Trophoblast cell (in vitro differentiated cells and primary cell): ENCODE measurements at regions not wholly inside any gene's neighbourhood (a gene's known extent, or its start where the extent isn't known, plus 50 kb on each side); places are given as distances from the start of the nearest gene placed in this dataset.
A peak's percentile ranks its signal among the peaks of the same experiment; 100 is the strongest.

Experiments used
- DNase-seq, 2 donors: peaks; one replicate each; pipeline ENCODE4 v3.0.0-alpha.2; 2016
- H2AFZ ChIP-seq: 2 replicates; pipeline ENCODE4 v1.6.1; 2013; ENCODE audit warnings: low read length, moderate library complexity, mild to moderate bottlenecking; ENCODE audit not compliant: insufficient read depth, poor library complexity
- H2AK5ac ChIP-seq: 2 replicates; pipeline ENCODE4 v1.6.1; 2013; ENCODE audit warnings: mild to moderate bottlenecking, low read length
- H2BK120ac ChIP-seq: 2 replicates; pipeline ENCODE4 v1.6.1; 2013; ENCODE audit warnings: low read length, mild to moderate bottlenecking, moderate library complexity; ENCODE audit not compliant: insufficient read depth, poor library complexity
- H2BK12ac ChIP-seq: 2 replicates; pipeline ENCODE4 v1.6.1; 2013; ENCODE audit warnings: mild to moderate bottlenecking, low read length, moderate library complexity
- H2BK5ac ChIP-seq: 2 replicates; pipeline ENCODE4 v1.6.1; 2013; ENCODE audit warnings: low read length, low read depth, moderate library complexity, mild to moderate bottlenecking; ENCODE audit not compliant: poor library complexity
- H3K14ac ChIP-seq: 2 replicates; pipeline ENCODE4 v1.6.1; 2013; ENCODE audit warnings: mild to moderate bottlenecking, low read length
- H3K18ac ChIP-seq: 2 replicates; pipeline ENCODE4 v1.6.1; 2013; ENCODE audit warnings: mild to moderate bottlenecking, low read length
- H3K23ac ChIP-seq: 2 replicates; pipeline ENCODE4 v1.6.1; 2013; ENCODE audit warnings: low read length
- H3K27ac ChIP-seq: 2 replicates; pipeline ENCODE4 v1.5.1; 2013; ENCODE audit warnings: low read depth, mild to moderate bottlenecking, inconsistent platforms, low read length, moderate library complexity
- H3K27me3 ChIP-seq: 2 replicates; pipeline ENCODE4 v1.6.1; 2013; ENCODE audit warnings: inconsistent platforms, mild to moderate bottlenecking, low read length, moderate library complexity; ENCODE audit not compliant: insufficient read depth
- H3K36me3 ChIP-seq, 2 experiments: 1 replicate in 1 of 2; 2 replicates in 1 of 2; pipeline ENCODE4 v1.6.1; 2013; ENCODE audit warnings: low read length in 2 of 2, mild to moderate bottlenecking in 2 of 2, moderate library complexity in 1 of 2; ENCODE audit not compliant: insufficient read depth in 2 of 2, control insufficient read depth in 1 of 2
- H3K4ac ChIP-seq: 2 replicates; pipeline ENCODE4 v1.6.1; 2013; ENCODE audit warnings: low read depth, mild to moderate bottlenecking, low read length, moderate library complexity
- H3K4me1 ChIP-seq, 2 experiments: 1 replicate in 1 of 2; 2 replicates in 1 of 2; pipeline ENCODE4 v1.6.1; 2013; ENCODE audit warnings: low read length in 2 of 2, mild to moderate bottlenecking in 2 of 2, moderate library complexity in 1 of 2; ENCODE audit not compliant: insufficient read depth in 2 of 2, control insufficient read depth in 1 of 2
- H3K4me2 ChIP-seq: 2 replicates; pipeline ENCODE4 v1.6.1; 2013; ENCODE audit warnings: inconsistent platforms, mild to moderate bottlenecking, low read length, moderate library complexity
- H3K4me3 ChIP-seq: 2 replicates; pipeline ENCODE4 v1.5.1; 2013; ENCODE audit warnings: mild to moderate bottlenecking, low read depth, low read length, inconsistent platforms
- H3K79me1 ChIP-seq: one replicate; pipeline ENCODE4 v1.6.1; 2013; ENCODE audit warnings: low read length
- H3K79me2 ChIP-seq: 2 replicates; pipeline ENCODE4 v1.6.1; 2013; ENCODE audit warnings: low read length, mild to moderate bottlenecking; ENCODE audit not compliant: control insufficient read depth, insufficient read depth, poor library complexity
- H3K9ac ChIP-seq: 2 replicates; pipeline ENCODE4 v1.6.1; 2013; ENCODE audit warnings: mild to moderate bottlenecking, low read length
- H3K9me3 ChIP-seq: 2 replicates; pipeline ENCODE4 v1.6.1; 2013; ENCODE audit warnings: low read depth, mild to moderate bottlenecking, control low read depth, inconsistent platforms, low read length; ENCODE audit not compliant: insufficient read depth
- H4K12ac ChIP-seq: 2 replicates; pipeline ENCODE4 v1.6.1; 2013; ENCODE audit warnings: low read depth, mild to moderate bottlenecking, low read length, moderate library complexity
- H4K8ac ChIP-seq: 2 replicates; pipeline ENCODE4 v1.6.1; 2013; ENCODE audit warnings: low read depth, mild to moderate bottlenecking, low read length, moderate library complexity
- H4K91ac ChIP-seq: one replicate; pipeline ENCODE4 v1.6.1; 2013; ENCODE audit warnings: low read depth, mild to moderate bottlenecking, low read length, moderate library complexity
- WGBS: extraction: QIAGEN DNeasy Blood & Tissue Kit; methylation state at CpG from one replicate; pipeline ENCODE4 v1.1.7; 2013; ENCODE audit warnings: missing lambda C conversion rate; ENCODE audit not compliant: insufficient read length, insufficient coverage; ENCODE audit errors: extremely low coverage; 5-methylcytosine and 5-hydroxymethylcytosine counted together

DNA sequence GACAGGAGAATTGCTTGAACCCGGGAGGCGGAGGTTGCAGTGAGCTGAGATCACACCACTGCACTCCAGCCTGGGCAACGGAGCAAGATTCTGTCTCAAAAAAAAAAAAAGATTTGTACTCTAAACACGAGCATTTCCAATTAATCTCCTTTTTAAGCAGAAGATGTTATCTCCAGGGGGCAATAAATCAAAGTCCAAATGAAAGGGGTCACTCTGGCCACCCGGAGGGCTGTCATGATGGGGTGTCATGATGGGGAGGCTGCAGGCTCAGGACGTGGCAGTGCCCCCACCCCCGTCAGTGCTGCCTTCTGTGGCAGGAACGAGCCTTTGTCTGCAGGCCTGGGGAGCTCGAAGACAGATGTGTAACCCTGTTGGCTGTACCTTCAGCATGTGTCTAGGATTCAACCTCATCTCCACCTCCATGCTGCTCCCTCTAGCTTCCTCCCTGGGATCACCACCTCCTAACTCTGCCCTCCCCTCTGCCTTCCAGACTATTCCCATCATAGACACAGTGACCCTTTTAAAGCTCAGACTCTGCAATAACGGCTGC lies 76.9 kb upstream of the YWHAQ start:
- Histone ChIP-seq H4K91ac (no peak overlapping the region), H3K4me1 (peaks cover 9 to 11% of the 10 kb centered on the region in 2 experiments), H3K9ac (no peak overlapping the region), H3K4me2 (no peak overlapping the region), H4K8ac (no peak overlapping the region), H3K18ac (no peak overlapping the region), H4K12ac (no peak overlapping the region), H3K79me1 (peaks cover 5% of the 10 kb centered on the region), H3K79me2 (no peaks in the 10 kb centered on the region), H3K4ac (no peak overlapping the region), H2BK120ac (no peak overlapping the region), H3K27me3 (no peaks in the 10 kb centered on the region), H2BK5ac (no peak overlapping the region), H2AK5ac (no peak overlapping the region), H2AFZ (no peak overlapping the region), H3K4me3 (no peak overlapping the region), H2BK12ac (no peak overlapping the region), H3K14ac (no peak overlapping the region), H3K36me3 (no peaks in the 10 kb centered on the region), H3K23ac (no peak overlapping the region), H3K27ac (no peak overlapping the region), H3K9me3 (peaks cover 4% of the 10 kb centered on the region)
- no peak for DNase-seq
- no CpG with 5 or more reads among the region's 10 CpGs for WGBS

DNA sequence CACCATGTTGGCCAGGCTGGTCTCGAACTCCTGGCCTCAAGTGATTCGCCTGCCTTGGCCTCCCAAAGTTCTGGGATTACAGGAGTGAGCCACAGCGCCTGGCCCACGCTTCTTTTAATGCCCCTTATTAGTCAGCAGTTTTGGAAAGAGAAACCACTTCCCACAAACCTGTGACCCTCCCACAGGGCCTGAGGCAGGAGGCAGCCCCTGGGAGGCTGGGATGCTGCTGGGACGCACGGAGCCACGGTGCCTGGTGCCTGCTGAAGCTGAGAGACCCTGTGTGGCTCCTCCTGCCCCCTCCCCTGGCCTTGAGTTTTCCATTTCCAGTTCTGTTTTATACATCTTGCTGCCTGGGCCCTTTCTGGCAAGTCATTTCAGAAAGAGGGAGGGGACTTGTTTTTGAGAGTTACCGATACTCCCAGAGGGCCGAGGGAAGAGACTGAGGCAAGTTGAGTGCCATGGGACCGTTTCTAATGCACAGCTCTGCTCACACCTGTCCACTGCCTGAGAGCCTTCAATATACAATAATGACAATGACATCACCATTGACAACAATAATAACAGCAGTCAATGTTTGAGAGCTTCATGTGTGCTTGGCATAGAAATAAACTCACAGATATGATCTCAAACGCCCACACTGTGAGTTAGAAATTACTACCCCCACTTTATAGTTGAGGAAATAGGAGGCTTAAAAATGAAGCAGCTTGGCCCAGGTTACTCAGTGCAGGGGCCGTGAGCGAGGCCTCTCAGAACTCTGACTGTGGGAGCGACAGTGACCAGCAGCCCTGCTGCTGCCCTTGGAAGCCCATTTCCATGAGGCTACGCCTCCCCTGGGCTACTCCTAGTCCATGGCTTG lies 78.1 kb upstream of the YWHAQ start:
- H3K27me3 ChIP-seq, result no peaks in the 10 kb centered on the region
- H3K4me2 ChIP-seq, result no peak overlapping the region
- DNase-seq, result no peak
- H4K12ac ChIP-seq, result no peak overlapping the region
- no peak overlapping the region for H4K8ac ChIP-seq
- no peak overlapping the region for H2BK120ac ChIP-seq
- no peak overlapping the region for H2AFZ ChIP-seq
- H3K9me3 ChIP-seq, result peaks cover 2% of the 10 kb centered on the region
- no peak overlapping the region for H3K23ac ChIP-seq
- no peak overlapping the region for H2BK12ac ChIP-seq
- no peak overlapping the region for H3K27ac ChIP-seq
- no peak overlapping the region for H3K9ac ChIP-seq
- no peaks in the 10 kb centered on the region for H3K79me2 ChIP-seq
- WGBS, result no CpG with 5 or more reads among the region's 15 CpGs
- H3K79me1 ChIP-seq, result peaks cover 4% of the 10 kb centered on the region
- peak overlapping the region; percentile 12 for H4K91ac ChIP-seq
- no peak overlapping the region for H3K4ac ChIP-seq
- H2AK5ac ChIP-seq, result no peak overlapping the region
- H3K4me1 ChIP-seq, result peaks cover 3% of the 10 kb centered on the region in 2 experiments
- no peak overlapping the region for H2BK5ac ChIP-seq
- no peak overlapping the region for H3K14ac ChIP-seq
- peak overlapping the region; percentile 8 for H3K4me3 ChIP-seq
- H3K18ac ChIP-seq, result no peak overlapping the region
- no peaks in the 10 kb centered on the region for H3K36me3 ChIP-seq

DNA sequence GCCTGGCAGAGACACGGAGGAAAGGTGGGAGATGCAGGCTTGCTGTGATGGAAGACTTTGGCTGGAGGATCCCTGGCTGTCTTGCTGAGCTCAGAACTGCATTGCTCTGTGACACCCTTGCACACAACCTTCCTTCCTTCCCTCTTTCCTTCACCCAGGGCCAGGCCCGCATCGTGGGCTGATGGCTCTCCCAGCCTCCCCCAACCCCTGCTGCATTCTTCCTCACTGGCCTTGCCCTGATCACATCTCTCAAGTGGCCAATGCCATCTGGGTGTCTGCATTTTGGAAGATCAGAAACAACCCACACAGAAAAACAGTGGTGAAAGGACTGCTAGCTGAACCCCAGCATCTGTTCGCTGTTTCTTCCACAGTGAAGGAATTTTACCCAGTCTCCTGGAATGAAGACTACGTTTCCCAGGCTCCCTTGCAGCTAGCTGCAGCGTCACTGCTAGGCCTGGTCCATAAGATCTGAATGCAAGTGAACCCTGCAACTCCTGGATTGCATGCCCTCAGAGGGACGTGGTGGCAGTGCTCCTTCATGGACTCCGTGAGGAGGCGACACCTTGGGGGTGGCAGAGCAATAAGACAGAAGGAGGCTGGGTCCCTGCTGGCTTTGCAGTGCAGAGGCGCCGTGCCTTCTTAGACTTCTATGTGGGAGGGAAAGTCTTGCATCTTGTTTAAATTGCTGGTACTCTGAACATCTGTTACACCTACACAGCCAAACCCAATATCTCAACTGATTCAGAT lies 78.9 kb upstream of the YWHAQ start:
- Histone ChIP-seq H3K36me3 (no peaks in the 10 kb centered on the region), H3K79me1 (no peaks in the 10 kb centered on the region), H2BK12ac (no peak overlapping the region), H4K12ac (no peak overlapping the region), H2BK5ac (no peak overlapping the region), H3K18ac (no peak overlapping the region), H3K79me2 (no peaks in the 10 kb centered on the region), H3K27me3 (no peaks in the 10 kb centered on the region), H3K23ac (no peak overlapping the region), H2AFZ (no peak overlapping the region), H3K4me3 (peak overlapping the region; percentile 8), H3K9me3 (peaks cover 2% of the 10 kb centered on the region), H3K9ac (no peak overlapping the region), H3K14ac (no peak overlapping the region), H3K4me2 (no peak overlapping the region), H3K27ac (no peak overlapping the region), H2AK5ac (no peak overlapping the region), H3K4ac (no peak overlapping the region), H2BK120ac (no peak overlapping the region), H4K8ac (no peak overlapping the region), H4K91ac (peak overlapping the region; percentile 12), H3K4me1 (no peaks in the 10 kb centered on the region)
- no CpG with 5 or more reads among the region's 11 CpGs for WGBS
- no peak for DNase-seq

DNA sequence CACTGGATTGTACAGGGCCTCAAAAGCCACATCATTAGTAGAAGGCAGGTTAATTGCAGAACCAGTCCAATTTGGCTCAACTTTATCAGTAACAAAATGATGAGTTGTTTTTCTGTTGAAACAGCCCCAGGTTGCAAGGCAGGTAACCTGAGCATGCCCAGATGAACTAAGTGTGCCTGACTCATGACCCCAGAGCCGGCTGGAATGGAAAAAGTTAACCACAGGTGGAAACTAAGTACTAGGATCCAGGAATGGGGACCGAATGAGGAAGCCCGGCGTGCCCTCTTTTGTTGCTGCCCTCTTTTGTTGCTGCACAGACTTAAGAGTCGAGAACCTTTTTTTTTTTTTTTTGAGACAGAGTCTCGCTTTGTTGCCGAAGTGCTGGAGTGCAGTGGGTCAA lies 79.5 kb upstream of the YWHAQ start:
- no peak overlapping the region for H3K4me3 ChIP-seq
- H2AFZ ChIP-seq, result no peak overlapping the region
- H2BK12ac ChIP-seq, result no peak overlapping the region
- H4K8ac ChIP-seq, result no peak overlapping the region
- no peak overlapping the region for H4K12ac ChIP-seq
- H3K9me3 ChIP-seq, result peaks cover 2% of the 10 kb centered on the region
- H2BK5ac ChIP-seq, result no peak overlapping the region
- no peaks in the 10 kb centered on the region for H3K4me1 ChIP-seq
- H3K14ac ChIP-seq, result no peak overlapping the region
- no peak overlapping the region for H3K9ac ChIP-seq
- H3K4me2 ChIP-seq, result no peak overlapping the region
- H2BK120ac ChIP-seq, result no peak overlapping the region
- no peak overlapping the region for H3K23ac ChIP-seq
- H4K91ac ChIP-seq, result no peak overlapping the region
- DNase-seq, result peak in 1 of 2 donors; percentile 22
- H3K27ac ChIP-seq, result no peak overlapping the region
- WGBS, result no CpG with 5 or more reads among the region's 7 CpGs
- no peak overlapping the region for H2AK5ac ChIP-seq
- no peaks in the 10 kb centered on the region for H3K79me1 ChIP-seq
- H3K18ac ChIP-seq, result no peak overlapping the region
- H3K36me3 ChIP-seq, result no peaks in the 10 kb centered on the region
- H3K79me2 ChIP-seq, result no peaks in the 10 kb centered on the region
- no peak overlapping the region for H3K4ac ChIP-seq
- no peaks in the 10 kb centered on the region for H3K27me3 ChIP-seq
